Urinary bladder (tissue), 3 donors: ENCODE measurements at regions not wholly inside any gene's neighbourhood (a gene's known extent, or its start where the extent isn't known, plus 50 kb on each side); places are given as distances from the start of the nearest gene placed in this dataset.
"Not testable (repeated sequence)": the region's sequence is repeated elsewhere in the genome, so short reads cannot be mapped to it uniquely, and the experiment has no call there.

Experiments used
- DNase-seq: peaks from one replicate; pipeline ENCODE4 v3.0.0-alpha.2; 2015; ENCODE audit errors: extremely low spot score
- H3K27ac ChIP-seq: one replicate; pipeline ENCODE4 v1.5.1; 2013; ENCODE audit warnings: low read depth, mild to moderate bottlenecking, moderate library complexity
- H3K36me3 ChIP-seq: one replicate; pipeline ENCODE4 v1.6.1; 2013; ENCODE audit warnings: mild to moderate bottlenecking, moderate library complexity; ENCODE audit not compliant: insufficient read depth
- H3K4me1 ChIP-seq: one replicate; pipeline ENCODE4 v1.6.1; 2013; ENCODE audit warnings: mild to moderate bottlenecking, moderate library complexity; ENCODE audit not compliant: insufficient read depth
- H3K4me3 ChIP-seq: one replicate; pipeline ENCODE4 v1.5.1; 2013; ENCODE audit warnings: low read depth, low read length
- WGBS: extraction: QIAGEN DNeasy Blood & Tissue Kit; methylation state at CpG from one replicate; pipeline ENCODE4 v1.1.7; 2013; 5-methylcytosine and 5-hydroxymethylcytosine counted together
- donor health status: healthy with polysubstance abuse.
- donor health status: healthy.

GRCh38 chr11:129503646-129504045 is 128.0 kb downstream of the BARX2 start:
- H3K4me3 ChIP-seq: no peak overlapping the region
- DNase-seq: no peak
- WGBS: 28% methylated on average over 2 of the region's 2 CpGs
- no peaks in the 10 kb centered on the region for H3K4me1 ChIP-seq
- no peaks in the 10 kb centered on the region for H3K36me3 ChIP-seq
- no peak overlapping the region for H3K27ac ChIP-seq

GRCh38 chr11:129505266-129505665 is 129.6 kb downstream of the BARX2 start:
- no peak for DNase-seq
- H3K4me1 ChIP-seq: no peaks in the 10 kb centered on the region
- no peaks in the 10 kb centered on the region for H3K36me3 ChIP-seq
- H3K4me3 ChIP-seq: no peak overlapping the region
- WGBS: 55% methylated on average over 2 of the region's 2 CpGs
- no peak overlapping the region for H3K27ac ChIP-seq

GRCh38 chr11:129508163-129508562 is 132.5 kb downstream of the BARX2 start:
- Histone ChIP-seq H3K27ac (no peak overlapping the region), H3K4me1 (no peaks in the 10 kb centered on the region), H3K36me3 (no peaks in the 10 kb centered on the region), H3K4me3 (no peak overlapping the region)
- DNase-seq: no peak
- 93% methylated on average over 4 of the region's 4 CpGs for WGBS

- no peak overlapping the region for H3K4me3 ChIP-seq
- no peak overlapping the region for H3K27ac ChIP-seq
- 80% methylated on average over 2 of the region's 2 CpGs for WGBS
- no peaks in the 10 kb centered on the region for H3K4me1 ChIP-seq
- H3K36me3 ChIP-seq: no peaks in the 10 kb centered on the region
- DNase-seq: no peak
These were observed 152.6 kb downstream of the BARX2 start for GRCh38 chr11:129528296-129528695.

- H3K27ac ChIP-seq: no peak overlapping the region
- WGBS: 73% methylated on average over 7 of the region's 7 CpGs
- DNase-seq: no peak
- H3K4me3 ChIP-seq: no peak overlapping the region
- no peaks in the 10 kb centered on the region for H3K36me3 ChIP-seq
- H3K4me1 ChIP-seq: no peaks in the 10 kb centered on the region
These were observed 154.7 kb downstream of the BARX2 start for GRCh38 chr11:129530154-129530895.

- H3K4me3 ChIP-seq: no peak overlapping the region
- H3K27ac ChIP-seq: no peak overlapping the region
- no peaks in the 10 kb centered on the region for H3K36me3 ChIP-seq
- DNase-seq: no peak
- H3K4me1 ChIP-seq: no peaks in the 10 kb centered on the region
These were observed 157.7 kb downstream of the BARX2 start for GRCh38 chr11:129533395-129533794.

DNA sequence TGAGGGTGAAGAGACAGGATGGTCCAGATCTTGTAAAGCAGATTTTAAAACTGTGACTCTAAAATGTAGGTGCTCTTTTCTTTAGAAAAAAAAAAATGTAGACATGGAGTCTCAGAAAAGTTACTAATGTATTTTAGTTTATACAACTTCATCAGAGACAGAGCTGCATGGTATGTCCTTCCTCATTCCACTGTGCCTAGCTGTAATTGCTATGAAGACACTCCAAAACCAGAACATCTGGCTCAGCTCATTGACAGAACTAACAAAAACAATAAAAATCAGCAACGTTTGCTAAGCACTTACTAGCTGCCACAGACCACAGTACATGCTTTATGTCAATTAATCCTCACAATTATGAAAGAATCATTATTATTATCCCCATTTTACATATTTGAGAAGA is 160.7 kb downstream of the BARX2 start:
- no peak overlapping the region for H3K4me3 ChIP-seq
- no peak overlapping the region for H3K27ac ChIP-seq
- no peaks in the 10 kb centered on the region for H3K36me3 ChIP-seq
- no peaks in the 10 kb centered on the region for H3K4me1 ChIP-seq
- no peak for DNase-seq
- 29% methylated on average over 1 of the region's 1 CpG for WGBS

GRCh38 chr11:129538323-129538722 is 162.7 kb downstream of the BARX2 start:
- no peak for DNase-seq
- WGBS: 87% methylated on average over 2 of the region's 2 CpGs
- no peaks in the 10 kb centered on the region for H3K36me3 ChIP-seq

DNA sequence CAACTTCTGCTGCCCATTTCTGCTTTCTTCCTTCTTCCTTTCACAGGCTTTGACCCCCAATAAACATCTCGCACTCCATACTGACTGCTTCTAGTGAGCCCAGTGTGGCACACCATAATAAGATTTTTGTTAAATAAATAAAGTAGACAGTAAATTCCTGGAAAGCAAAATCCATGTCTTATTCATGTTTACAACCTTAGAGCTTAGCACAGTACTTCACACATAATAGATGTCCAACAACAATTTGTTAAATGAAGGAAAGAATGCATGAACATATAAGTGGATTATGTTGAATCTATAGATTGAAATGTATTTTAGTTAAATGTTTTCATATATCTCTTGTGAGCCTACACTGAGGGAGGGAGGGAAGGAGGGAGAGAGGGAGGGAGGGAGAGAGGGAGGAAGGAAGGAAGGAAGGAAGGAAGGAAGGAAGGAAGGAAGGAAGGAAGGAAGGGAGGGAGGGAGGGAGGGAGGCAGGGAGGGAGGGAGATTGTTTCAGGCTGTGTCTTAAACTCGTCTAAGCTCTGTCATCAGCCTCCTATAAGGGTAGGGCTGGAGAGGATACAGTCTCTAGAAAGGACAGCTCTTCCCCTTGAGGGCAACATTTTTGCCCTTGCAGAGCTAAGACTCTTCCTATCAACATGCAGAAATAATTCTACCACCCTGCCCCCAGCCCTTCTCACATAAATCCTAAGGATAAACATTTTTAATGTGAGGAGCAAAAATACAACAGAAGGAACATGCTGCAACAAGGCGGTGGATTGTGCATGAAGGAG is 168.1 kb downstream of the BARX2 start:
- WGBS: 42% methylated on average over 3 of the region's 3 CpGs
- no peaks in the 10 kb centered on the region for H3K4me1 ChIP-seq
- DNase-seq: no peak
- no peak overlapping the region for H3K27ac ChIP-seq
- no peaks in the 10 kb centered on the region for H3K36me3 ChIP-seq
- H3K4me3 ChIP-seq: no peak overlapping the region

More at GRCh38 chr11:129538323-129538722, 162.7 kb downstream of the BARX2 start:
- Histone ChIP-seq H3K4me1 (no peaks in the 10 kb centered on the region), H3K27ac (no peak overlapping the region), H3K4me3 (no peak overlapping the region)

GRCh38 chr11:129544691-129545090 is 169.0 kb downstream of the BARX2 start:
- Histone ChIP-seq H3K36me3 (no peaks in the 10 kb centered on the region), H3K4me3 (no peak overlapping the region), H3K4me1 (no peaks in the 10 kb centered on the region), H3K27ac (no peak overlapping the region)
- whole genome bisulfite sequencing: 70% methylated on average over 1 of the region's 1 CpG
- no peak for DNase-seq

- 83% methylated on average over 4 of the region's 4 CpGs for WGBS
- Histone ChIP-seq H3K27ac (no peak overlapping the region), H3K4me1 (no peaks in the 10 kb centered on the region), H3K36me3 (no peaks in the 10 kb centered on the region), H3K4me3 (no peak overlapping the region)
- DNase-seq: no peak
These were observed 170.6 kb downstream of the BARX2 start for GRCh38 chr11:129546266-129546665.

DNA sequence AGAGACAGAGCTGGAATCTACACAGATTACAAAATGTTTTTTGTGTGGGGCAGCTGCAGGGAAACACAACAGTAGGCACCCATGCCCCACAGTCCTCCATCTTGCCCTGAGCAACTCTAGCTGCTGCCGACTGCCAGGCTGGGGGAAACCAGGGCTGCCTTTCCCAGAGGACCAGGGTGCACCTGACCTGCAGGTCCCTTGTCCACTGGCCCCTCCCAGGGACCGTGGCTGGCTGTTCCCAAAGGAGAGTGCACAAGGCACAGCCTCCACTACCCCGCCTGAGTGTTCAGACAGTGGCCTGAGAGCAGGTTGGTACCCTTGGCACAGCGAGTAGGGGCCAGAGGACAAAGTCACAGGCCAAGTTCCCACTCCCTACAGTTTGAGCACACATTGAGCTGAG is 181.8 kb downstream of the BARX2 start:
- no peak for DNase-seq
- 85% methylated on average over 4 of the region's 4 CpGs for WGBS
- H3K4me1 ChIP-seq: no peaks in the 10 kb centered on the region

GRCh38 chr11:129569007-129569406 is 193.4 kb downstream of the BARX2 start:
- 84% methylated on average over 3 of the region's 3 CpGs for WGBS
- Histone ChIP-seq H3K36me3 (no peaks in the 10 kb centered on the region), H3K27ac (no peak overlapping the region), H3K4me3 (no peak overlapping the region), H3K4me1 (no peaks in the 10 kb centered on the region)
- DNase-seq: no peak

More for the DNA sequence above, 181.8 kb downstream of the BARX2 start:
- Histone ChIP-seq H3K4me3 (no peak overlapping the region), H3K27ac (no peak overlapping the region), H3K36me3 (no peaks in the 10 kb centered on the region)

GRCh38 chr11:129572667-129573066 is 197.0 kb downstream of the BARX2 start:
- H3K36me3 ChIP-seq, DNase-seq, H3K4me1 ChIP-seq, H3K4me3 ChIP-seq, H3K27ac ChIP-seq: not testable (repeated sequence)
- WGBS: 93% methylated on average over 8 of the region's 8 CpGs
